H4 (cell line): ENCODE measurements at regions not wholly inside any gene's neighbourhood (a gene's known extent, or its start where the extent isn't known, plus 50 kb on each side); places are given as distances from the start of the nearest gene placed in this dataset.
A peak's percentile ranks its signal among the peaks of the same experiment; 100 is the strongest.
"Not testable (repeated sequence)": the region's sequence is repeated elsewhere in the genome, so short reads cannot be mapped to it uniquely, and the experiment has no call there.

Experiments used
- DNase-seq: peaks from one replicate; pipeline ENCODE4 v3.0.0-alpha.2; 2015; ENCODE audit warnings: low spot score

GRCh38 chr5:78726571-78726970, 78.0 kb upstream of the LHFPL2 start:
- DNase-seq = no peak

GRCh38 chr5:78726003-78726402, 77.4 kb upstream of the LHFPL2 start:
- no peak for DNase-seq

- DNase-seq = no peak
Measured at GRCh38 chr5:78724061-78724460, 75.5 kb upstream of the LHFPL2 start.

GRCh38 chr5:78720997-78721396, 72.4 kb upstream of the LHFPL2 start:
- no peak for DNase-seq

- no peak for DNase-seq
Measured at GRCh38 chr5:78720227-78720985, 71.8 kb upstream of the LHFPL2 start.

GRCh38 chr5:78719504-78720219, 71.1 kb upstream of the LHFPL2 start:
- DNase-seq = no peak

- DNase-seq = no peak
Measured at GRCh38 chr5:78718824-78719223, 70.3 kb upstream of the LHFPL2 start.

- DNase-seq = no peak
Measured at GRCh38 chr5:78717674-78718584, 69.4 kb upstream of the LHFPL2 start.

GRCh38 chr5:78716206-78716605, 67.6 kb upstream of the LHFPL2 start:
- DNase-seq = no peak

GRCh38 chr5:78715351-78715750, 66.8 kb upstream of the LHFPL2 start:
- not testable (repeated sequence) for DNase-seq

- DNase-seq = not testable (repeated sequence)
Measured at GRCh38 chr5:78711670-78712069, 63.1 kb upstream of the LHFPL2 start.

- not testable (repeated sequence) for DNase-seq
Measured at GRCh38 chr5:78709729-78710430, 61.3 kb upstream of the LHFPL2 start.

- DNase-seq = no peak
Measured at GRCh38 chr5:78706825-78707224, 58.3 kb upstream of the LHFPL2 start.

- DNase-seq = peak; percentile 44
Measured at GRCh38 chr5:78706381-78706780, 57.8 kb upstream of the LHFPL2 start.

- no peak for DNase-seq
Measured at GRCh38 chr5:78705826-78706225, 57.3 kb upstream of the LHFPL2 start.

- no peak for DNase-seq
Measured at GRCh38 chr5:78701795-78702410, 53.3 kb upstream of the LHFPL2 start.

GRCh38 chr5:78699552-78700153, 51.1 kb upstream of the LHFPL2 start:
- DNase-seq = peak; percentile 94

- DNase-seq = no peak
Measured at GRCh38 chr5:78698191-78698791, 49.7 kb upstream of the LHFPL2 start.
